GM12875 (cell line): ENCODE measurements at regions not wholly inside any gene's neighbourhood (a gene's known extent, or its start where the extent isn't known, plus 50 kb on each side); places are given as distances from the start of the nearest gene placed in this dataset.

Experiments used
- H3K4me3 ChIP-seq: one replicate; pipeline ENCODE4 v1.5.1; 2011; ENCODE audit warnings: low read depth, low read length, control low read depth
- CTCF ChIP-seq: IDR thresholded peaks from 2 replicates; pipeline ENCODE4 v1.5.1; 2011; ENCODE audit warnings: low read depth, mild to moderate bottlenecking, control low read depth, inconsistent platforms, low read length, moderate library complexity, borderline replicate concordance; ENCODE audit not compliant: insufficient read depth

GRCh38 chr1:214229736-214230135 lies 51.2 kb upstream of the SMYD2 start:
- TF ChIP-seq CTCF, result no peak
- no peak overlapping the region for H3K4me3 ChIP-seq
